ENCODE measurements at regions not wholly inside any gene's neighbourhood (a gene's known extent, or its start where the extent isn't known, plus 50 kb on each side); places are given as distances from the start of the nearest gene placed in this dataset.

DNA sequence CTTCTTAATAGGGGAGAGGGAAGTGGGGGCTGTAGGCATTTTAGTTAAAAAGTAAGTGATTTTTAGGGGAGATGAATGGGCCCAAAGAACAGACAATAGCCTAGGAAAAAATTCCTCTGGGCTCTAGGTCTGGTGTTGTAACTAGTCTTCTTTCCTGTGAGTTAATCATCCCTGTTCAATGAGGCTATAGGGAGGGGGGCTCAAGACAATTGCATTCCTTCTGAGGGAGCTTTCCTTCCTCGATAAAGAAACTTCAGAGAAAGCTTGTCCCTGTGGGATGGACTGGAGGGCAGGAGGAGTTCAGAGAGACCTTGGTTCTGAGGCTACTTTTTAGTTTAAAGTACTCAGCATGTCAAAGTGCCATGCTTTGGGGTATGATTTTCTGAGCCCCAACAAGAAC, 127.2 kb downstream of the BBS10 start:
- TF ChIP-seq, protein P1, sequence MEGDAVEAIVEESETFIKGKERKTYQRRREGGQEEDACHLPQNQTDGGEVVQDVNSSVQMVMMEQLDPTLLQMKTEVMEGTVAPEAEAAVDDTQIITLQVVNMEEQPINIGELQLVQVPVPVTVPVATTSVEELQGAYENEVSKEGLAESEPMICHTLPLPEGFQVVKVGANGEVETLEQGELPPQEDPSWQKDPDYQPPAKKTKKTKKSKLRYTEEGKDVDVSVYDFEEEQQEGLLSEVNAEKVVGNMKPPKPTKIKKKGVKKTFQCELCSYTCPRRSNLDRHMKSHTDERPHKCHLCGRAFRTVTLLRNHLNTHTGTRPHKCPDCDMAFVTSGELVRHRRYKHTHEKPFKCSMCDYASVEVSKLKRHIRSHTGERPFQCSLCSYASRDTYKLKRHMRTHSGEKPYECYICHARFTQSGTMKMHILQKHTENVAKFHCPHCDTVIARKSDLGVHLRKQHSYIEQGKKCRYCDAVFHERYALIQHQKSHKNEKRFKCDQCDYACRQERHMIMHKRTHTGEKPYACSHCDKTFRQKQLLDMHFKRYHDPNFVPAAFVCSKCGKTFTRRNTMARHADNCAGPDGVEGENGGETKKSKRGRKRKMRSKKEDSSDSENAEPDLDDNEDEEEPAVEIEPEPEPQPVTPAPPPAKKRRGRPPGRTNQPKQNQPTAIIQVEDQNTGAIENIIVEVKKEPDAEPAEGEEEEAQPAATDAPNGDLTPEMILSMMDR (IDR thresholded peaks at IDR 0.05): no peak
- TF ChIP-seq EP300 (IDR thresholded peaks at IDR 0.05; ENCODE audit: borderline replicate concordance in 1 of 2, low read depth in 1 of 2, low read length in 1 of 2) (no peak), IRF3 (IDR thresholded peaks at IDR 0.05; ENCODE audit: low read depth, low read length) (no peak)
